ENCODE measurements at regions not wholly inside any gene's neighbourhood (a gene's known extent, or its start where the extent isn't known, plus 50 kb on each side); places are given as distances from the start of the nearest gene placed in this dataset.

DNA sequence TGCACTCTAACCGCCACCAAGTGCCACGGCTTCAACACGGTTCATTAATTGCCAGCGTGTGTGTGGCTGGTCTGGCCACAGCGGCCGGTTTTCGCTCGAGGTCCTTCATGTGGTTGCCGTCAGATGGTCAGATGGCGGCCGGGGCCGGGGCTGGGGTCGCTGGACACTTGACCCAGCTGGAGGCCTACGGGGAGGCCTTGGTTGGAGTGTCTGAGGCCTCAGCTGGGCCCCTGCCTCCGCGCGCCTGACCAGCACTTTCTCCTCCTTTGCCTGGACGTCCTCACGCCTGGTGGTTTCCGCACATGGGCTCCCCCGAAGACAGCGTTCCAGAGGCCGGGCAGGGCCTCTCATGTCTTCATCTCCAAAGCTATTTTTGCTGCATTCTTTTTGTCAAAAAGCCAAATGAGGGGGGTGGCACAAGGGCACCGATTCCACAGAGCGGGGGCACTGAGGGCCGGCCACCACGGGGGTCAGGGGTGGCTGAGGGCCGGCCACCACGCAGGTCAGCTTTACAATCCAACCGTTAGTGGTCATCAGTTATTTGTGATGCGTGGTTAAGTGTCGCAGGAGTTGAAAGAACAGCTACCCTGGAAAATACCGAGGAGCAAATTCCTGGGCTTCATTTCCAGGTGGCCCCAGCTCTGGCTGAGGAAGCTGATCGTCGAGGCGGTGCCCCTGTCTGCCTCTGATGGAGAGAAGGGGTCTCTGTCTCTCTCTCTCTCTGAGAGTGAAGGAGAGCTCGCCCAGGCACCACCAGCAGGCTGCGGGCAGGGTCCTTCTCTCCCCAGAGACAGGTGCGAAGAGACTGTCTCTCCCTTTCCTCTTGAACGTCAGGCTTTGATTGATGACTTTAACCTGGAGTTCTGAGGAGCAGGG lies 50.5 kb upstream of the FRMD1 start:
- Mint-ChIP-seq H3K27ac (no peak overlapping the region), H3K4me1 (ENCODE audit: low read depth) (no peaks in the 10 kb centered on the region), H3K9me3 (no peaks in the 10 kb centered on the region), H3K36me3 (ENCODE audit: low read depth) (no peaks in the 10 kb centered on the region), H3K27me3 (peaks cover 39% of the 10 kb centered on the region), H3K4me3 (no peak overlapping the region)
- no peak for DNase-seq

DNA sequence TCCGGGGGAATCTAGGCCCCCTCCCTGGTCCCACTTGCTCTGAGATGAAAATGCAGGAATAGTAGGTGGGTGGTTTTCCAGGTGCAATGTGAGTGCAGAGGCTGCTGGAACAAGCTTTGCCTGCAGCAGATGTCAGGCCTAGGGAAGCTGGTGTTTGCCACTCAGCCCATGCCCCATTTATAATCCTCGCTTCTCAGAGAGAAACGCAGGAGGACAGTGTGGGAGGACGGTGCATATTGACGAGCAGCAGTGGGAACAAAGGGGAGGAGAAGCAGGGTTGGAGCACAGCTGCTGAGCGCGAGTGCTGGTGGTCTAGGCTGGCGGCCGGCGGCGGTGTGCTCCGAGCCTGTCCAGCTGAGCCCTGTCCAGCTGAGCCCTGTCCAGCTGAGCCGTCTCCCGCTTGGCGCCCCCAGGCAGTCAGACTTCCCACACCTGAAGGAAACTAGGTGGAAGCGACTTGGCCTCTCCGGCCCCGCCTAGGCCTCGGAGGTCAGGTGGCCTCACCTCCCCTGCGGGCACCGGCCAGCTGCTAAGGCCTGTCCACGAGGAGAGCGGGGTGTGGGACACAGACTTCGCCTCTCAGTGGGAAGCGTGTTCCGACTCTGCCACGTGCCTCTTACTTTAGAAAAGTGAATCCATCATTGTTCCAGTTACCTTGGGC lies 49.7 kb upstream of the FRMD1 start:
- no peaks in the 10 kb centered on the region for H3K36me3 Mint-ChIP-seq (ENCODE audit: low read depth)
- DNase-seq = no peak
- no peak overlapping the region for H3K4me3 Mint-ChIP-seq
- peaks cover 34% of the 10 kb centered on the region for H3K27me3 Mint-ChIP-seq
- H3K27ac Mint-ChIP-seq = no peak overlapping the region
- H3K4me1 Mint-ChIP-seq (ENCODE audit: low read depth) = no peaks in the 10 kb centered on the region
- no peaks in the 10 kb centered on the region for H3K9me3 Mint-ChIP-seq

Data from activated T-cell treated with anti-CD3 and anti-CD28 coated beads, Interleukin-2, amount 50 U/mL, for 24 hours (primary cell).